NT2/D1 (cell line): ENCODE measurements at regions not wholly inside any gene's neighbourhood (a gene's known extent, or its start where the extent isn't known, plus 50 kb on each side); places are given as distances from the start of the nearest gene placed in this dataset.
"Not testable (repeated sequence)": the region's sequence is repeated elsewhere in the genome, so short reads cannot be mapped to it uniquely, and the experiment has no call there.

Experiments
- SUZ12 ChIP-seq: IDR thresholded peaks from 2 replicates; pipeline ENCODE4 v1.6.1; 2011; ENCODE audit not compliant: insufficient read length, insufficient read depth; ENCODE audit errors: extremely low read depth
- YY1 ChIP-seq: IDR thresholded peaks from 2 replicates; pipeline ENCODE4 v1.6.1; 2011; ENCODE audit not compliant: insufficient read length, insufficient read depth
- ZNF274 ChIP-seq: IDR thresholded peaks from 2 replicates; pipeline ENCODE4 v1.6.1; 2011; ENCODE audit warnings: mild to moderate bottlenecking, low read depth, low read length

DNA sequence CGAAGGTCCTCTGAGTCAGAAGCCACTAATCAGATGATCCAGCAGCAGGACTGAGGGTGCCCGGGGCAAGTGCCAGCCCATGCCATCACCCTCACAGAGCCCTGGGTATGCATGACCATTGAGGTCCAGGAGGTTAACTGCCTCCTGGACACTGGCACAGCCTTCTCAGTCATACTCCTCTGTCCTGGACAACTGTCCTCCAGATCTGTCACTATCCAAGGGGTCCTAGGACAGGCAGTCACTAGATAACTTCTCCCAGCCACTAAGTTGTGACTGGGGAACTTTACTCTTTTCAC is 358.5 kb downstream of the ZNF674 start:
- TF ChIP-seq SUZ12, ZNF274, YY1: not testable (repeated sequence)
